ENCODE measurements at regions not wholly inside any gene's neighbourhood (a gene's known extent, or its start where the extent isn't known, plus 50 kb on each side); places are given as distances from the start of the nearest gene placed in this dataset.
A peak's percentile ranks its signal among the peaks of the same experiment; 100 is the strongest.

- WGBS (ENCODE audit: low lambda C conversion rate), result 88% methylated on average over 6 of the region's 6 CpGs
Observed at GRCh38 chr10:22825841-22826240, 102.0 kb upstream of the ARMC3 start.

More at GRCh38 chr10:22825841-22826240, 102.0 kb upstream of the ARMC3 start:
- Histone ChIP-seq H3K4me2 (no peak overlapping the region), H3K9ac (no peak overlapping the region), H3K4me1 (ENCODE audit: control insufficient read depth in 1 of 2, insufficient read depth in 2 of 2, low read depth in 1 of 2, low read length in 1 of 2) (peaks cover 0 to 6% of the 10 kb centered on the region in 2 experiments; a peak in 2 of 4 replicates), H3K9me2 (no peaks in the 10 kb centered on the region), H3K79me2 (ENCODE audit: insufficient read depth) (no peaks in the 10 kb centered on the region), H3K36me3 (replicated peaks in 1 of 2; ENCODE audit: control insufficient read depth in 1 of 2, insufficient read depth in 2 of 2, low read length in 1 of 2) (no peaks in the 10 kb centered on the region), H3K9me3 (no peaks in the 10 kb centered on the region), H3K27ac (ENCODE audit: low read depth in 2 of 2, low read length in 1 of 2) (no peak overlapping the region), H2AFZ (ENCODE audit: low read depth) (no peak overlapping the region), H4K20me1 (ENCODE audit: insufficient read depth) (no peaks in the 10 kb centered on the region), H3K27me3 (ENCODE audit: insufficient read depth) (no peaks in the 10 kb centered on the region), H3F3A (replicated peaks; ENCODE audit: insufficient read depth) (peaks cover 20% of the 10 kb centered on the region), H3K4me3 (ENCODE audit: low read depth in 2 of 2, low read length in 1 of 2) (no peak overlapping the region)
- ChIA-PET POLR2A (no interaction called here), CTCF (no interaction called here)
- TF ChIP-seq SIN3A (IDR thresholded peaks at IDR 0.05; ENCODE audit: borderline replicate concordance, low read depth, low read length), result no peak
- TF ChIP-seq MEF2A (IDR thresholded peaks at IDR 0.05; ENCODE audit: borderline replicate concordance, low read depth), result no peak
- TF ChIP-seq ZBTB33 (IDR thresholded peaks at IDR 0.05; ENCODE audit: borderline replicate concordance, low read depth), result no peak
- TF ChIP-seq, protein P1, sequence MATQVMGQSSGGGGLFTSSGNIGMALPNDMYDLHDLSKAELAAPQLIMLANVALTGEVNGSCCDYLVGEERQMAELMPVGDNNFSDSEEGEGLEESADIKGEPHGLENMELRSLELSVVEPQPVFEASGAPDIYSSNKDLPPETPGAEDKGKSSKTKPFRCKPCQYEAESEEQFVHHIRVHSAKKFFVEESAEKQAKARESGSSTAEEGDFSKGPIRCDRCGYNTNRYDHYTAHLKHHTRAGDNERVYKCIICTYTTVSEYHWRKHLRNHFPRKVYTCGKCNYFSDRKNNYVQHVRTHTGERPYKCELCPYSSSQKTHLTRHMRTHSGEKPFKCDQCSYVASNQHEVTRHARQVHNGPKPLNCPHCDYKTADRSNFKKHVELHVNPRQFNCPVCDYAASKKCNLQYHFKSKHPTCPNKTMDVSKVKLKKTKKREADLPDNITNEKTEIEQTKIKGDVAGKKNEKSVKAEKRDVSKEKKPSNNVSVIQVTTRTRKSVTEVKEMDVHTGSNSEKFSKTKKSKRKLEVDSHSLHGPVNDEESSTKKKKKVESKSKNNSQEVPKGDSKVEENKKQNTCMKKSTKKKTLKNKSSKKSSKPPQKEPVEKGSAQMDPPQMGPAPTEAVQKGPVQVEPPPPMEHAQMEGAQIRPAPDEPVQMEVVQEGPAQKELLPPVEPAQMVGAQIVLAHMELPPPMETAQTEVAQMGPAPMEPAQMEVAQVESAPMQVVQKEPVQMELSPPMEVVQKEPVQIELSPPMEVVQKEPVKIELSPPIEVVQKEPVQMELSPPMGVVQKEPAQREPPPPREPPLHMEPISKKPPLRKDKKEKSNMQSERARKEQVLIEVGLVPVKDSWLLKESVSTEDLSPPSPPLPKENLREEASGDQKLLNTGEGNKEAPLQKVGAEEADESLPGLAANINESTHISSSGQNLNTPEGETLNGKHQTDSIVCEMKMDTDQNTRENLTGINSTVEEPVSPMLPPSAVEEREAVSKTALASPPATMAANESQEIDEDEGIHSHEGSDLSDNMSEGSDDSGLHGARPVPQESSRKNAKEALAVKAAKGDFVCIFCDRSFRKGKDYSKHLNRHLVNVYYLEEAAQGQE (IDR thresholded peaks at IDR 0.05; ENCODE audit: low read depth, low read length), result no peak
- no peak for TF ChIP-seq TAF1 (IDR thresholded peaks at IDR 0.05; ENCODE audit: borderline replicate concordance, low read depth, low read length)
- TF ChIP-seq TEAD4 (IDR thresholded peaks at IDR 0.05; ENCODE audit: borderline replicate concordance, insufficient read depth), result no peak
- no peak for TF ChIP-seq FOXJ3 (CRISPR knock-in tag; IDR thresholded peaks at IDR 0.05)
- TF ChIP-seq PBX3 (IDR thresholded peaks at IDR 0.05), result no peak
- no peak for TF ChIP-seq GATA2 (CRISPR knock-in tag; IDR thresholded peaks at IDR 0.05)
- TF ChIP-seq RFX5 (IDR thresholded peaks at IDR 0.05; ENCODE audit: low read length), result no peak
- no peak for TF ChIP-seq RAD21 (IDR thresholded peaks at IDR 0.05; ENCODE audit: low read length)
- no peak for TF ChIP-seq TCF12 (IDR thresholded peaks at IDR 0.05)
- peak; percentile 19 for DNase-seq

All from SK-N-SH (cell line).